ENCODE measurements at regions not wholly inside any gene's neighbourhood (a gene's known extent, or its start where the extent isn't known, plus 50 kb on each side); places are given as distances from the start of the nearest gene placed in this dataset.

GRCh38 chr4:154107337-154107736, 318.5 kb upstream of the SFRP2 start:
- POLR2A ChIA-PET = no interaction called here

GRCh38 chr4:154088741-154089140, 299.9 kb upstream of the SFRP2 start:
- CTCF ChIA-PET = no interaction called here
- POLR2A ChIA-PET = no interaction called here

More at GRCh38 chr4:154107337-154107736, 318.5 kb upstream of the SFRP2 start:
- CTCF ChIA-PET = no interaction called here

GRCh38 chr4:154086247-154086646, 297.4 kb upstream of the SFRP2 start:
- ChIA-PET POLR2A (no interaction called here), CTCF (no interaction called here)

- ChIA-PET POLR2A (no interaction called here), CTCF (no interaction called here)
These were observed 296.0 kb upstream of the SFRP2 start for GRCh38 chr4:154084864-154085263.

GRCh38 chr4:154082760-154083535, 294.1 kb upstream of the SFRP2 start:
- CTCF ChIA-PET = no interaction called here
- POLR2A ChIA-PET = no interaction called here

- ChIA-PET POLR2A (no interaction called here), CTCF (no interaction called here)
These were observed 292.5 kb upstream of the SFRP2 start for GRCh38 chr4:154081391-154081790.

GRCh38 chr4:154078504-154079350, 289.8 kb upstream of the SFRP2 start:
- POLR2A ChIA-PET = no interaction called here
- CTCF ChIA-PET = no interaction called here

GRCh38 chr4:154076921-154077320, 288.0 kb upstream of the SFRP2 start:
- CTCF ChIA-PET = no interaction called here
- POLR2A ChIA-PET = no interaction called here

GRCh38 chr4:154073107-154073822, 284.4 kb upstream of the SFRP2 start:
- POLR2A ChIA-PET = no interaction called here
- CTCF ChIA-PET = no interaction called here

GRCh38 chr4:154067786-154068185, 278.9 kb upstream of the SFRP2 start:
- CTCF ChIA-PET = no interaction called here
- POLR2A ChIA-PET = no interaction called here

GRCh38 chr4:154065368-154065767, 276.5 kb upstream of the SFRP2 start:
- POLR2A ChIA-PET = no interaction called here
- CTCF ChIA-PET = no interaction called here

- POLR2A ChIA-PET = no interaction called here
These were observed 275.4 kb upstream of the SFRP2 start for GRCh38 chr4:154064244-154064643.

GRCh38 chr4:154049457-154050181, 260.7 kb upstream of the SFRP2 start:
- ChIA-PET CTCF (no interaction called here), POLR2A (no interaction called here)

More at GRCh38 chr4:154064244-154064643, 275.4 kb upstream of the SFRP2 start:
- CTCF ChIA-PET = no interaction called here

GRCh38 chr4:154047733-154048132, 258.9 kb upstream of the SFRP2 start:
- CTCF ChIA-PET = no interaction called here
- POLR2A ChIA-PET = no interaction called here

GRCh38 chr4:154044742-154045485, 256.0 kb upstream of the SFRP2 start:
- CTCF ChIA-PET = no interaction called here
- POLR2A ChIA-PET = no interaction called here

- ChIA-PET CTCF (no interaction called here), POLR2A (no interaction called here)
These were observed 255.2 kb upstream of the SFRP2 start for GRCh38 chr4:154044108-154044531.

GRCh38 chr4:154041640-154042039, 252.8 kb upstream of the SFRP2 start:
- CTCF ChIA-PET = no interaction called here

GRCh38 chr4:154039435-154040343, 250.8 kb upstream of the SFRP2 start:
- CTCF ChIA-PET = interaction anchor here (0.8 kb wide), 1 partner anchor 11 kb away, joined by 4 read pairs; no protein-coding TSS in a partner anchor
- POLR2A ChIA-PET = no interaction called here

More at GRCh38 chr4:154041640-154042039, 252.8 kb upstream of the SFRP2 start:
- POLR2A ChIA-PET = no interaction called here
